ENCODE measurements at regions not wholly inside any gene's neighbourhood (a gene's known extent, or its start where the extent isn't known, plus 50 kb on each side); places are given as distances from the start of the nearest gene placed in this dataset.

DNA sequence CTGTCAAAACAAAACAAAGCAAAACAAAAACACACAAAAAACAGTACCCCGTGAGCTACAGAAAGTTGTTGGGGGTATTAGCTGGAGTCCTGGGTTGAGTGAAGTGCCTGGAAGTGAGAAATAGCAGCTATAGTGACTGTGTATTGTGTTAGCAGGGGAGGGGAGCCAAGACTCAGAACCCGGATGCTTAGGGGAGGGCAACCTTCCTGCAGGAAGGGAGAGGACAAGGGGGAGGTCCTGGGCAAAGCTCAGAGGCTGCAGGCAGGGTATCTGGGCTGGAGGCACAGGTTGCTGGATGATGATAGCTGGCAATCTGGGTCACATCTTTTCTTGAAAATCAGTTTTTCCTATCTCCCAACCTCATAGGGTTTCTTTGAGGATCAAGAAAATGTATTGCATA is 75.8 kb upstream of the PARD3 start:
- TF ChIP-seq POLR2A (IDR thresholded peaks at IDR 0.05) (no peak), EP300 (IDR thresholded peaks at IDR 0.05) (no peak)
- TF ChIP-seq, protein P1, sequence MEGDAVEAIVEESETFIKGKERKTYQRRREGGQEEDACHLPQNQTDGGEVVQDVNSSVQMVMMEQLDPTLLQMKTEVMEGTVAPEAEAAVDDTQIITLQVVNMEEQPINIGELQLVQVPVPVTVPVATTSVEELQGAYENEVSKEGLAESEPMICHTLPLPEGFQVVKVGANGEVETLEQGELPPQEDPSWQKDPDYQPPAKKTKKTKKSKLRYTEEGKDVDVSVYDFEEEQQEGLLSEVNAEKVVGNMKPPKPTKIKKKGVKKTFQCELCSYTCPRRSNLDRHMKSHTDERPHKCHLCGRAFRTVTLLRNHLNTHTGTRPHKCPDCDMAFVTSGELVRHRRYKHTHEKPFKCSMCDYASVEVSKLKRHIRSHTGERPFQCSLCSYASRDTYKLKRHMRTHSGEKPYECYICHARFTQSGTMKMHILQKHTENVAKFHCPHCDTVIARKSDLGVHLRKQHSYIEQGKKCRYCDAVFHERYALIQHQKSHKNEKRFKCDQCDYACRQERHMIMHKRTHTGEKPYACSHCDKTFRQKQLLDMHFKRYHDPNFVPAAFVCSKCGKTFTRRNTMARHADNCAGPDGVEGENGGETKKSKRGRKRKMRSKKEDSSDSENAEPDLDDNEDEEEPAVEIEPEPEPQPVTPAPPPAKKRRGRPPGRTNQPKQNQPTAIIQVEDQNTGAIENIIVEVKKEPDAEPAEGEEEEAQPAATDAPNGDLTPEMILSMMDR (IDR thresholded peaks at IDR 0.05), result no peak

Measured in tibial nerve (tissue), 4 donors.